Esophagus squamous epithelium (tissue), 4 donors: ENCODE measurements at regions not wholly inside any gene's neighbourhood (a gene's known extent, or its start where the extent isn't known, plus 50 kb on each side); places are given as distances from the start of the nearest gene placed in this dataset.

Source experiments
- CTCF ChIP-seq, 6 experiments: fragments of 450-650 bp in 4 of 6; fragments of 200-600 bp in 2 of 6; sonication (generic) in 2 of 6; IDR thresholded peaks; one replicate each; pipeline ENCODE4 v1.5.1; 2016 to 2019; ENCODE audit warnings: antibody characterized with exemption in 6 of 6, mild to moderate bottlenecking in 4 of 6, moderate library complexity in 4 of 6
- POLR2A ChIP-seq, 4 donors: fragments of 450-650 bp; IDR thresholded peaks; one replicate each; pipeline ENCODE4 v1.6.1; 2017; ENCODE audit warnings: antibody characterized with exemption in 4 of 4, mild to moderate bottlenecking in 4 of 4, moderate library complexity in 3 of 4

GRCh38 chr5:146962801-146963355 is 84.3 kb upstream of the PPP2R2B start:
- no peak for TF ChIP-seq CTCF (IDR thresholded peaks at IDR 0.05)
- TF ChIP-seq POLR2A (IDR thresholded peaks at IDR 0.05) = no peak
